GM12878 (cell line): ENCODE measurements at regions not wholly inside any gene's neighbourhood (a gene's known extent, or its start where the extent isn't known, plus 50 kb on each side); places are given as distances from the start of the nearest gene placed in this dataset.
A peak's percentile ranks its signal among the peaks of the same experiment; 100 is the strongest.

Source experiments
- ATAC-seq: fragments of 200-7000 bp; cut with Tn5 transposase; 3 replicates; pipeline ENCODE4 v1.9.1; 2020; ENCODE audit warnings: mild to moderate bottlenecking, moderate library complexity
- BruUV-seq: library from RNA; stranded (reverse); fragments of 400-500 nt; replicated peaks from 2 replicates; lab custom pipeline; 2021; lab: Mats Ljungman, UMichigan
- CTCF ChIA-PET: fragments of 300-600 bp; sonication (Branson Sonifier 250); formaldehyde crosslinking; extraction: SDS; loops from one replicate; lab custom pipeline; 2021; ENCODE audit warnings: inconsistent platforms; lab: Yijun Ruan, JAX
- POLR2A ChIA-PET: fragments of 350-600 bp; formaldehyde crosslinking; extraction: SDS; loops from one replicate; lab custom pipeline; 2021; ENCODE audit warnings: inconsistent platforms; lab: Charles Lee
- RAD21 ChIA-PET: fragments of 300-600 bp; sonication (Branson Sonifier 250); formaldehyde crosslinking; loops from one replicate; lab custom pipeline; 2023; ENCODE audit warnings: antibody characterized with exemption; ENCODE audit not compliant: unreplicated experiment; lab: Charles Lee
- SMC1A ChIA-PET: fragments of 300-600 bp; sonication (Branson Sonifier 250); formaldehyde crosslinking; loops from one replicate; lab custom pipeline; 2023; ENCODE audit not compliant: unreplicated experiment, uncharacterized antibody; lab: Charles Lee
- DNase-seq: peaks from one replicate; pipeline ENCODE4 v3.0.0-alpha.2; 2011; ENCODE audit warnings: low read depth, low spot score
- FAIRE-seq: peaks from 3 replicates; lab custom pipeline; 2011; peaks lifted over from hg19 to GRCh38; lab: Jason Lieb, UNC
- H2AFZ ChIP-seq: 2 replicates; pipeline ENCODE4 v1.6.0; 2011; ENCODE audit warnings: low read depth, low read length, control low read depth; ENCODE audit not compliant: control insufficient read depth
- H3K27ac ChIP-seq: 2 replicates; pipeline ENCODE4 v1.5.1; 2011; ENCODE audit warnings: control low read depth; ENCODE audit not compliant: control insufficient read depth, insufficient read depth
- H3K27me3 ChIP-seq, 2 experiments: replicated peaks in 1 of 2; 2 replicates each; pipeline versions ENCODE4 v1.6.0 to v1.6.1; 2011; ENCODE audit warnings: low read length in 1 of 2; ENCODE audit not compliant: control insufficient read depth in 2 of 2, insufficient read depth in 2 of 2
- H3K36me3 ChIP-seq, 2 experiments: 2 replicates each; pipeline ENCODE4 v1.5.1; 2011; ENCODE audit warnings: low read length in 1 of 2; ENCODE audit not compliant: control insufficient read depth in 2 of 2, insufficient read depth in 2 of 2
- H3K4me1 ChIP-seq: 2 replicates; pipeline ENCODE4 v1.6.1; 2011; ENCODE audit warnings: mild to moderate bottlenecking, low read length, moderate library complexity, mixed read lengths; ENCODE audit not compliant: control insufficient read depth, insufficient read depth
- H3K4me2 ChIP-seq: 2 replicates; pipeline ENCODE4 v1.6.0; 2011; ENCODE audit warnings: control low read depth; ENCODE audit not compliant: control insufficient read depth, insufficient read depth
- H3K4me3 ChIP-seq: fragments of 200-600 bp; sonication (generic); 2 replicates; pipeline ENCODE4 v1.5.1; 2016
- H3K79me2 ChIP-seq: 2 replicates; pipeline ENCODE4 v1.6.0; 2011; ENCODE audit warnings: low read length; ENCODE audit not compliant: control insufficient read depth, insufficient read depth
- H3K9ac ChIP-seq: 2 replicates; pipeline ENCODE4 v1.8.0; 2011; ENCODE audit warnings: low read length, control low read depth, mixed read lengths; ENCODE audit not compliant: control insufficient read depth, insufficient read depth
- H3K9me3 ChIP-seq: replicated peaks from 3 replicates; pipeline ENCODE4 v1.5.1; 2011; ENCODE audit warnings: mild to moderate bottlenecking, low read length; ENCODE audit not compliant: control insufficient read depth, insufficient read depth
- H4K20me1 ChIP-seq: 2 replicates; pipeline ENCODE4 v1.6.0; 2011; ENCODE audit not compliant: control insufficient read depth, insufficient read depth
- BACH1 ChIP-seq: fragments of 450-650 bp; IDR thresholded peaks from 2 replicates; pipeline ENCODE4 v1.6.1; 2017; ENCODE audit warnings: mild to moderate bottlenecking, borderline replicate concordance
- BCL3 ChIP-seq: IDR thresholded peaks from 2 replicates; pipeline ENCODE4 v1.6.1; 2011; ENCODE audit warnings: borderline replicate concordance, low read depth, mild to moderate bottlenecking, moderate library complexity, low read length; ENCODE audit not compliant: insufficient read depth, poor library complexity, severe bottlenecking
- MTA2 ChIP-seq: fragments of 450-650 bp; IDR thresholded peaks from 2 replicates; pipeline ENCODE4 v1.6.1; 2016; ENCODE audit warnings: low read depth, mild to moderate bottlenecking, moderate library complexity
- RBBP5 ChIP-seq: fragments of 200-600 bp; sonication (generic); conservative IDR thresholded peaks from 2 replicates; pipeline ENCODE4 v1.6.1; 2016
- RELA ChIP-seq: fragments of 450-650 bp; IDR thresholded peaks from 2 replicates; pipeline ENCODE4 v1.8.0; 2014; ENCODE audit warnings: borderline replicate concordance; ENCODE audit not compliant: partially characterized antibody
- ZBED1 ChIP-seq: IDR thresholded peaks from 2 replicates; pipeline ENCODE4 v1.6.1; 2016; ENCODE audit warnings: borderline replicate concordance
- WGBS: methylation state at CpG from one replicate; pipeline ENCODE4 v1.1.6; 2016; ENCODE audit warnings: low lambda C conversion rate; ENCODE audit not compliant: insufficient replicate concordance, insufficient coverage; ENCODE audit errors: missing lambda C conversion rate; 5-methylcytosine and 5-hydroxymethylcytosine counted together
- in situ Hi-C: fragments of 300-500 bp; cut with MboI; formaldehyde crosslinking; loops from 9 replicates; pipeline ENCODE4 v1.14.3; 2018; ENCODE audit warnings: mixed read lengths
- intact Hi-C: fragments of 100-400 bp; cut with micrococcal nuclease; formaldehyde crosslinking; loops from one replicate; pipeline ENCODE4 v1.14.2; 2022; ENCODE audit not compliant: unreplicated experiment

GRCh38 chr2:62381656-62382055, 124.3 kb downstream of the TMEM17 start:
- ATAC-seq (no peak), DNase-seq (no peak), FAIRE-seq (no peak)
- Histone ChIP-seq H3K4me3 (no peak overlapping the region), H3K27ac (peak overlapping the region; percentile 13; the same call in 1 of the 2 replicates), H2AFZ (peak overlapping the region; percentile 53; the same call in 1 of the 2 replicates), H4K20me1 (no peaks in the 10 kb centered on the region), H3K9me3 (peaks cover 5% of the 10 kb centered on the region; the same call in 2 of the 3 replicates), H3K9ac (no peak overlapping the region), H3K36me3 (no peaks in the 10 kb centered on the region), H3K4me2 (no peak overlapping the region), H3K4me1 (peaks cover 16% of the 10 kb centered on the region)
- intact Hi-C loops (no loop called here), in situ Hi-C loops (no loop called here)
- 96% methylated on average over 1 of the region's 1 CpG for WGBS
- ChIA-PET POLR2A (interaction anchor here (0.6 kb wide), 1 partner anchor 389 kb away, joined by 3 read pairs; no protein-coding TSS in a partner anchor), SMC1A (interaction anchor here (1.0 kb wide), 1 partner anchor 233 kb away, joined by 3 read pairs; no protein-coding TSS in a partner anchor), CTCF (interaction anchor here (1.0 kb wide), 1 partner anchor 42 kb away, joined by 3 read pairs; no protein-coding TSS in a partner anchor), RAD21 (no interaction called here)
- BruUV-seq, result no TSS peak
- TF ChIP-seq ZBED1 (no peak), MTA2 (no peak), BCL3 (no peak)
- TF ChIP-seq, all 136 proteins: peak for 0
- no peaks in the 10 kb centered on the region for H3K79me2 ChIP-seq
- H3K27me3 ChIP-seq, result no peaks in the 10 kb centered on the region

- no peaks in the 10 kb centered on the region for H3K36me3 ChIP-seq
- no peak for TF ChIP-seq BACH1
- no peak for TF ChIP-seq RELA
- TF ChIP-seq RBBP5, result no peak
- ChIA-PET SMC1A (no interaction called here), POLR2A (no interaction called here), CTCF (no interaction called here), RAD21 (no interaction called here)
- peaks cover 3% of the 10 kb centered on the region; the same call in 2 of the 3 replicates for H3K9me3 ChIP-seq
- H3K4me3 ChIP-seq, result no peak overlapping the region
- H3K79me2 ChIP-seq, result no peaks in the 10 kb centered on the region
- H3K4me2 ChIP-seq, result no peak overlapping the region
- H3K4me1 ChIP-seq, result peaks cover 16% of the 10 kb centered on the region
- no peak overlapping the region for H3K27ac ChIP-seq
- H2AFZ ChIP-seq, result no peak overlapping the region
- no peak for ATAC-seq
- no peak for FAIRE-seq
- WGBS, result 98% methylated on average over 2 of the region's 2 CpGs
- no peak for DNase-seq
- intact Hi-C loops, result no loop called here
- in situ Hi-C loops, result no loop called here
- BruUV-seq, result no TSS peak
- H3K9ac ChIP-seq, result no peak overlapping the region
- H3K27me3 ChIP-seq, result no peaks in the 10 kb centered on the region
- H4K20me1 ChIP-seq, result no peaks in the 10 kb centered on the region
Observed at GRCh38 chr2:62379566-62379965, 126.4 kb downstream of the TMEM17 start.
